GM18502 (cell line): ENCODE measurements at regions not wholly inside any gene's neighbourhood (a gene's known extent, or its start where the extent isn't known, plus 50 kb on each side); places are given as distances from the start of the nearest gene placed in this dataset.
"Not testable (repeated sequence)": the region's sequence is repeated elsewhere in the genome, so short reads cannot be mapped to it uniquely, and the experiment has no call there.

Experiments used
- ATAC-seq: cut with Tn5 transposase; IDR thresholded peaks from one replicate; pipeline ENCODE4 v1.9.1; 2021; ENCODE audit warnings: mild to moderate bottlenecking; ENCODE audit not compliant: unreplicated experiment, poor library complexity

GRCh38 chr12:61590864-61591263 is 669.3 kb upstream of the USP15 start:
- ATAC-seq, result not testable (repeated sequence)

- ATAC-seq, result no peak
These were observed 650.1 kb upstream of the USP15 start for GRCh38 chr12:61610143-61610542.

DNA sequence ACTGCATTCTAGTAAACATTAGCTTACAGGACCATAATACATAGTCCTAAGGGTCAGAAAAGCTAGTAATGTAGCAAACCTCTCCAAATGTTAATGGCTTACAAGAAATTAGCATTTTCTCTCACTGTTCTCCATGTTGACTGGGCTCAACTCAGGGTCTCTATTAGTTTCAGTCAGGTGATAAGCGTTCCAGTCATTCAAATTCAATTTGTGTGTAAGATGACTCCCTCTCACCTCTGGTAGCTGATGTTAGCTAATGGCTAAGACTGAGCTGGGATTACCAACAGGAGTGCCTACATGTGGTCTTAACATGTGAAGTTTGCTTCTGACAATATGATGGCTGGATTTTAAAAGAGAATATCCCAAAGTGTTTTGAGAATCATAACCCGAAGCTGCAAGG is 630.5 kb upstream of the USP15 start:
- no peak for ATAC-seq

- no peak for ATAC-seq
These were observed 613.6 kb upstream of the USP15 start for GRCh38 chr12:61646639-61647038.

DNA sequence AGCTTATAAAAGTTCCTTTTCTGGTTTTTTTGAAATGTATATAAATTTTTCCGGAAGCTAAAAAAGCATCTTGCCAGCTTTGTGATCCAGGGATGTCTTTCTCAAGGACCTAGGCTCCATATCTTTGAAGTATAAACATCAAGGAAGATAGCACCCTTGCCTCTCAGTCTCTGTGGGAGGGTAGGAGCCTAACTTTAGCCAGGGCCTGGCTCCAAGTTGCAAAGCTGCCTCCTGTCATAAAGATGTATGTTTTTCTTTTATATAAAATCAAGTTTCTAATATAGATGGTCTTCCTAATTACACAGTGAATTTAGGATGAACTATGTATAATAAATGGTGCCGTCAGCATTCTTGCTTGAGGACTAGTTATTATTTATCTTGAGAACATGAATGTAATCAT is 612.6 kb upstream of the USP15 start:
- no peak for ATAC-seq

GRCh38 chr12:61652265-61652664 is 607.9 kb upstream of the USP15 start:
- ATAC-seq, result no peak

GRCh38 chr12:61654698-61655097 is 605.5 kb upstream of the USP15 start:
- ATAC-seq, result no peak

GRCh38 chr12:61655241-61655640 is 605.0 kb upstream of the USP15 start:
- ATAC-seq, result no peak

DNA sequence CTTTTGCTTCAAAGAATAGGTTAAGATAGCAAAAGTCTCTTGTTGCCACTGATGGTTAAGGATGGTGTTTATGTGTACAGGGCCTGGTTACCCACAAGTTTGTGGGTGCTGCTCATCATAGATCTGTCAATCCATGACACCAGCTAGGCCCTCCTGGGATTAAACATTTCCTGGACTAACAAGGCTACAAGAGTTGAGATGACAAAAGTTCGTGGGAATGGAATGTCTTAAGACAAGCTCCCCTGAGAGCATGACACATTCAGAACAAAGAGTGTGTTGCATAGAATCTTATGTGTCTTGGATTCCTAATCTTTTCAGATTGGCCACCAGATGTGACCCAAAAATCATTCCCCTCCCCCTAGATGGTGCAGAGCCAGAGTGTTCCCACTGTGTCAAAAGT is 592.5 kb upstream of the USP15 start:
- no peak for ATAC-seq

GRCh38 chr12:61676520-61676919 is 583.7 kb upstream of the USP15 start:
- ATAC-seq, result no peak

GRCh38 chr12:61687407-61687806 is 572.8 kb upstream of the USP15 start:
- ATAC-seq, result no peak

DNA sequence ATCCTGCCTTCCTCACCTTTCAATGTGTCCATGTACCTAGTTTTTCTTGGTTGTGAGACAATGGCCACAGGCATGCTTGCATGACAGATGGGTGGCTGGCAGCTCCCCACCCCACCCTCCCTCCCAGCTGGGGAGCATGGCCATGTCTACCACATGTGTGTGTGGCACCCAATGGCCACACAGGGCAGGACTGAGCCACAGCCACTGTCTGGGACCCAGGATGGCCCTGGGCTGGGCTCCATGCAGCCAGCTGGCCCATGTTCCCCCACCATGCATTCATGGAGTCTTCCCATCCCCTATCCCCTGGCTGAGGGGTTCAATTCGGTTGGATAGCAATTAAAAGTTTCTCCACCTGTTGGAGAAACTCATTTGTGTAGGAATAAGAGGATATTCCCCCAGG is 566.0 kb upstream of the USP15 start:
- ATAC-seq, result no peak

DNA sequence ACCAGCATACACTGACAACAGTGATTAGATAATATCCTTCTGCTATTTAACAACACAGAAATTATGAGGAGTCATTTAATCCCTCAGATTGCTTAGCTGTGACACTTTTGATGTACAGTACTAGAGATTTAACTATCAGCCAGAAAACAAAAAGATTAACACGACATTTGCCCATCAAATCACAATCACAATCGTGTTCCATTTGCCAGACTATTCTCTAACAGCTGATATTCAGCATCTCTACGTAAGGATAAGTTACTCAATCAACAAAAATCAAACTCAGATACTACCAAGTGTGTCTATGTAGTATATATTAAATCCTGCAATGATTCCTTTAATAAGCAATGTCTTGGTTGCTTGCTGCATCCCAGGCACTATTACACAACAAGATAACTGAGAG is 558.7 kb upstream of the USP15 start:
- ATAC-seq, result no peak

DNA sequence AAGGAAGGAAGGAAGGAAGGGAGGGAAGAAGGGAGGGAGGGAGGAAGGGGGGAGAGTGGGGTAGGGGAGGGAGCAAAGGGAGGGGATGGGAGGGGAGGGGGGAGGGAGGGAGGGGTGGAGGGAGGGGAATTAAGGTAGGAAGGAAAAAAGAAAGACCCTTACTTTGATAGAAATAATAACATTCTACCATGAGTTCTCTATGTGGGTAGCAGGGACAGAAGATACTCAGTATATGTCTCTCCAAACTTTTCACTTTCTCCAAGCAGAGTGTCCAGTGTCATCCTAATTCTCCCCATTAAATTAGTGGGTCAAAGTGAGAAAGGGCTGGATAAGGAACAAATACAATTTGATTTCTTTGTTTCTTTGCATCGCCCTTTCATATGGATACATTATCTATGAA is 553.4 kb upstream of the USP15 start:
- ATAC-seq, result no peak

- ATAC-seq, result no peak
These were observed 547.1 kb upstream of the USP15 start for GRCh38 chr12:61713121-61713520.

DNA sequence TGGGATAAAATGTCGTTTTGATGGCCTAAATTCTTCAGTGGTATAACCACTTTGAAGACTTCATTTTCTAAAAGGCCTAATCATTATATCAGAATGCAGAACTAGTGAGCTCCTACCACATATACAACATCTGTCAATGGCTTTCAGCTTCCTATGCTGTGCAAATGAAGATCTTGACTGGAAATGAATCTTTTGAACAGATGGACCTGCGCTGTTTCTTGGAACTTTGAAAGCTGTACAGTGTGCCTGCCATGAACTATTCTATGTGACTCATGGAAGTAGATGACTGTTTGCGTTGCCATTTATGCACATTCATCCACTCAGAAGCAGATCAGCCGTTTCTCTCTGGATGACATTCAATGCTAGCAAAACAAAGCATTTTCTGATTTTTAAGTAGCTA is 542.2 kb upstream of the USP15 start:
- no peak for ATAC-seq

DNA sequence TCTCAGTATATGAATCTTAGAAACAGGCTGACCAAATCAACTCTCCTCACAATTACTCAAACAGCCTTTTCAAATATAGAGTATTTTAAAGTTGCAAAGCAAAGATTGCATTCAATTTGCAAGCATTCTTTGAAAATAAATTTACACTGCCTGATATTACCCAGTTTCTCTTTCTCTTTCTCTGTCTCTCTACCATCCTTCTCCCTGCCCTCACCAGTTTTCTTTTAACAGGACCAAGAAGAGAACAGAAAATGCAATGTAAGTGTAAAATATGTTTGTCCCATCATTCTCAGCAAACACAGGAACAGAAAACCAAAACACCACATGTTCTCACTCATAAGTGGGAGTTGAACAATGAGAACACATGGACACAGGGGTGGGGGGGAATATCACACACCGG is 520.3 kb upstream of the USP15 start:
- no peak for ATAC-seq

DNA sequence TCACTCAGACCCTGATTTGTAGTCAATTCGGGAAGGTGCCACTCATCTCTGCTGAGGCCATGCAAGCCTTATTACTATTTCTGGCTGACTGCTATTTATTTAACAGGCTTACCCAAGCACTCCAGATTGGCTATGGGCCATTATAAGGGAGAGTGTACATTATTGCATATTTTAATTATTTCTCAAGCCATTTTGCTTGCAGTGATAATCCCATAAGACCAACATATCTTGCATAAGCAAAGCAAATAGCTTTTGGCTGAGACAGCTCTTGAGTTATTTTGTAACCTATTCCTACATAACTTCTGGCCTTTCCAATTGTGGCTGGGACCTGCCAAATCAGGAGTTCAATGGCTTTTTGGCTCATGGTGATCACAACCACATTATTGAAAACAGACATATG is 509.6 kb upstream of the USP15 start:
- no peak for ATAC-seq

GRCh38 chr12:61754214-61754613 is 506.0 kb upstream of the USP15 start:
- ATAC-seq, result no peak

- ATAC-seq, result no peak
These were observed 502.2 kb upstream of the USP15 start for GRCh38 chr12:61757831-61758505.

GRCh38 chr12:61758661-61759060 is 501.5 kb upstream of the USP15 start:
- ATAC-seq, result no peak

DNA sequence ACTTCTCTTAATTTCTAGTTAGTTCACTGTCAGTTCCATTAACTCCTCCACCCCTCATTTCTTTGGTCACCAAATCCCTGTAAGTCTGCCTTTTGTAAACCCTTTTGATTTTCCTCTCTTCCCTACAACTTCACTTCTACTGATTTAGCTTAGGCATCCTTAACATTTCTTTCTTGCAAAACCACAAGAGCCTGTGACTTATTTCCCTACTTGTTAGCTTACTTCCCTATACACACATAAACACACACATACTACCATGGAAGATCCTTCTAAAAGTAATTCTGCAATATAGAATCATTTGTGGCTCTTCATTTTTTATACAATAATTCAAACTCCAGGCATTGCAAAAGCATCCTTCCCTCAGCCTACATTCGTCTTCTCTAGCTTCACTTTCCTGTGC is 494.3 kb upstream of the USP15 start:
- ATAC-seq, result no peak

- no peak for ATAC-seq
These were observed 479.8 kb upstream of the USP15 start for GRCh38 chr12:61780435-61780834.
